HepG2 (cell line): ENCODE measurements at regions not wholly inside any gene's neighbourhood (a gene's known extent, or its start where the extent isn't known, plus 50 kb on each side); places are given as distances from the start of the nearest gene placed in this dataset.

ENCODE experiments used
- ATAC-seq: fragments of 200-7000 bp; cut with Tn5 transposase; 3 replicates; pipeline ENCODE4 v1.9.1; 2020; ENCODE audit warnings: mild to moderate bottlenecking, moderate library complexity
- BruUV-seq: library from RNA; stranded (reverse); fragments of 400-500 nt; replicated peaks from 2 replicates; lab custom pipeline; 2021; lab: Mats Ljungman, UMichigan
- CTCF ChIA-PET: fragments of 300-600 bp; formaldehyde crosslinking; extraction: SDS; loops from one replicate; lab custom pipeline; 2021; ENCODE audit warnings: low total read pairs, inconsistent platforms, low intra/inter-chr PET ratio; lab: Yijun Ruan, JAX
- POLR2A ChIA-PET: fragments of 350-600 bp; sonication (Branson Sonifier 250); formaldehyde crosslinking; loops from one replicate; lab custom pipeline; 2020; ENCODE audit warnings: antibody characterized with exemption, inconsistent platforms; lab: Yijun Ruan, JAX
- DNase-seq: peaks from one replicate; pipeline ENCODE4 v3.0.0-alpha.2; 2015; ENCODE audit warnings: low spot score
- FAIRE-seq: peaks from 3 replicates; lab custom pipeline; 2011; peaks lifted over from hg19 to GRCh38; lab: Jason Lieb, UNC
- H2AFZ ChIP-seq: one replicate; pipeline ENCODE4 v1.6.1; 2011; ENCODE audit warnings: low read length, inconsistent platforms
- H3K27ac ChIP-seq: fragments of 300-600 bp; 3 replicates; pipeline ENCODE4 v1.8.0; 2011; ENCODE audit warnings: mixed run types, mild to moderate bottlenecking, mixed read lengths, low read length, inconsistent platforms; ENCODE audit not compliant: insufficient read depth; ENCODE audit errors: extremely low read length
- H3K27me3 ChIP-seq, 2 experiments: fragments of 200-600 bp in 1 of 2; 2 replicates in 1 of 2; 3 replicates in 1 of 2; pipeline versions ENCODE4 v1.6.0 to v1.8.0; 2011; ENCODE audit warnings: low read length in 2 of 2, mild to moderate bottlenecking in 2 of 2, moderate library complexity in 2 of 2, inconsistent platforms in 1 of 2; ENCODE audit not compliant: insufficient read depth in 2 of 2, control insufficient read depth in 1 of 2
- H3K36me3 ChIP-seq, 2 experiments: fragments of 200-600 bp in 1 of 2; replicated peaks in 1 of 2; 2 replicates in 1 of 2; 3 replicates in 1 of 2; pipeline versions ENCODE4 v1.5.1 to v1.8.0; 2011; ENCODE audit warnings: low read length in 2 of 2, inconsistent platforms in 1 of 2; ENCODE audit not compliant: insufficient read depth in 2 of 2, control insufficient read depth in 1 of 2
- H3K4me1 ChIP-seq: 2 replicates; pipeline ENCODE4 v1.5.1; 2012; ENCODE audit warnings: low read length, inconsistent platforms; ENCODE audit not compliant: insufficient read depth
- H3K4me2 ChIP-seq: 2 replicates; pipeline ENCODE4 v1.6.0; 2011; ENCODE audit warnings: low read depth, low read length, inconsistent platforms
- H3K4me3 ChIP-seq, 3 experiments: fragments of 200-600 bp in 1 of 3; sonication (generic), shearing (Covaris generic) in 1 of 3; replicated peaks in 1 of 3; 2 replicates each; pipeline ENCODE4 v1.5.1; 2011 to 2016; ENCODE audit warnings: low read length in 3 of 3, inconsistent platforms in 2 of 3, low read depth in 2 of 3, mild to moderate bottlenecking in 2 of 3, control low read depth in 1 of 3, mixed read lengths in 1 of 3; ENCODE audit not compliant: insufficient read depth in 1 of 3
- H3K79me2 ChIP-seq: one replicate; pipeline ENCODE4 v1.6.1; 2011; ENCODE audit warnings: low read length, inconsistent platforms; ENCODE audit not compliant: insufficient read depth
- H3K9ac ChIP-seq: 2 replicates; pipeline ENCODE4 v1.6.0; 2011; ENCODE audit warnings: mild to moderate bottlenecking, low read depth, low read length, inconsistent platforms; ENCODE audit not compliant: insufficient read depth
- H3K9me3 ChIP-seq: 2 replicates; pipeline ENCODE4 v1.5.1; 2012; ENCODE audit warnings: mild to moderate bottlenecking, low read length
- H4K20me1 ChIP-seq: 2 replicates; pipeline ENCODE4 v1.6.0; 2011; ENCODE audit warnings: inconsistent platforms, mild to moderate bottlenecking, low read length, moderate library complexity; ENCODE audit not compliant: insufficient read depth
- AFF4 ChIP-seq: sonication (generic); formaldehyde crosslinking; IDR thresholded peaks from 2 replicates; pipeline ENCODE4 v1.4.0; 2020; ENCODE audit warnings: missing genetic modification reagents
- E2F1 ChIP-seq: sonication (generic); formaldehyde crosslinking; IDR thresholded peaks from 2 replicates; pipeline ENCODE4 v1.5.0; 2020; ENCODE audit warnings: missing genetic modification reagents
- KDM5A ChIP-seq: fragments of 200-600 bp; sonication (generic); IDR thresholded peaks from 2 replicates; pipeline ENCODE4 v1.7.0; 2018; ENCODE audit warnings: antibody characterized with exemption, mild to moderate bottlenecking, low read length, borderline replicate concordance
- PCBP1 ChIP-seq: fragments of 200-400 bp; formaldehyde crosslinking; IDR thresholded peaks from 2 replicates; pipeline ENCODE4 v1.6.1; 2017; ENCODE audit warnings: mild to moderate bottlenecking, low read depth, low read length, borderline replicate concordance
- THAP9 ChIP-seq: sonication (generic); formaldehyde crosslinking; IDR thresholded peaks from 2 replicates; pipeline ENCODE4; 2020; ENCODE audit warnings: missing genetic modification reagents, mild to moderate bottlenecking, borderline replicate concordance
- TOPORS ChIP-seq: sonication (generic); formaldehyde crosslinking; IDR thresholded peaks from 2 replicates; pipeline ENCODE4 v1.8.0; 2023; ENCODE audit warnings: mild to moderate bottlenecking, missing genetic modification reagents
- ZNF180 ChIP-seq: sonication (generic); formaldehyde crosslinking; IDR thresholded peaks from 2 replicates; pipeline ENCODE4 v1.4.0; 2020; ENCODE audit warnings: low read depth, missing genetic modification reagents, borderline replicate concordance
- ZNF367 ChIP-seq: sonication (generic); formaldehyde crosslinking; IDR thresholded peaks from 2 replicates; pipeline ENCODE4 v1.4.0; 2020; ENCODE audit warnings: missing genetic modification reagents, borderline replicate concordance
- ZNF770 ChIP-seq: sonication (generic); formaldehyde crosslinking; IDR thresholded peaks from 2 replicates; pipeline ENCODE4 v1.5.0; 2020; ENCODE audit warnings: mild to moderate bottlenecking, missing genetic modification reagents
- WGBS: methylation state at CpG from one replicate; pipeline ENCODE4 v1.1.6; 2017; ENCODE audit warnings: low lambda C conversion rate; 5-methylcytosine and 5-hydroxymethylcytosine counted together
- in situ Hi-C: cut with HindIII; loops from 2 replicates; pipeline ENCODE4 v1.10.0; 2017; ENCODE audit warnings: low pct_unique_long_range_greater_than_20kb; ENCODE audit not compliant: extremely low pct_ligation_motif_present
- intact Hi-C: fragments of 100-400 bp; cut with micrococcal nuclease; formaldehyde crosslinking; loops from one replicate; pipeline ENCODE4 v1.10.0; 2022; ENCODE audit not compliant: unreplicated experiment

- Histone ChIP-seq H3K4me2 (no peak overlapping the region), H3K4me1 (no peaks in the 10 kb centered on the region), H3K27me3 (no peaks in the 10 kb centered on the region), H2AFZ (no peak overlapping the region), H3K36me3 (no peaks in the 10 kb centered on the region), H3K27ac (no peak overlapping the region), H3K79me2 (no peaks in the 10 kb centered on the region), H3K9ac (no peak overlapping the region), H3K4me3 (no peak overlapping the region), H4K20me1 (no peaks in the 10 kb centered on the region), H3K9me3 (no peaks in the 10 kb centered on the region)
- intact Hi-C loops (no loop called here), in situ Hi-C loops (no loop called here)
- ATAC-seq: no peak
- FAIRE-seq: no peak
- CTCF ChIA-PET: no interaction called here
- 25% methylated on average over 4 of the region's 4 CpGs for WGBS
- POLR2A ChIA-PET: interaction anchor here (0.6 kb wide), 1 partner anchor 1323 kb away, joined by 3 read pairs; no protein-coding TSS in a partner anchor
- no TSS peak for BruUV-seq
- DNase-seq: no peak
- no peak for TF ChIP-seq E2F1 (CRISPR knock-in tag)
- TF ChIP-seq ZNF180 (CRISPR knock-in tag): no peak
- no peak for TF ChIP-seq ZNF770 (CRISPR knock-in tag)
- no peak for TF ChIP-seq PCBP1
- TF ChIP-seq TOPORS (CRISPR knock-in tag): no peak
- TF ChIP-seq THAP9 (CRISPR knock-in tag): no peak
- TF ChIP-seq KDM5A: no peak
- TF ChIP-seq AFF4 (CRISPR knock-in tag): no peak
- TF ChIP-seq ZNF367 (CRISPR knock-in tag): no peak
These were observed 214.1 kb downstream of the NECTIN3 start for GRCh38 chr3:111285694-111286093.
